B cell (primary cell): ENCODE measurements at regions not wholly inside any gene's neighbourhood (a gene's known extent, or its start where the extent isn't known, plus 50 kb on each side); places are given as distances from the start of the nearest gene placed in this dataset.

Source experiments
- ATAC-seq: fragments of 200-7000 bp; cut with Tn5 transposase; one replicate; pipeline ENCODE4 v1.10.0; 2021; ENCODE audit warnings: low read depth, mild to moderate bottlenecking, moderate number of reproducible peaks, moderate library complexity
- CTCF ChIA-PET: fragments of 350-600 bp; sonication (Branson Sonifier 250); formaldehyde crosslinking; loops from one replicate; lab custom pipeline; 2021; ENCODE audit warnings: antibody characterized with exemption, inconsistent platforms; lab: Charles Lee
- POLR2A ChIA-PET: fragments of 350-600 bp; sonication (Branson Sonifier 250); formaldehyde crosslinking; loops from one replicate; lab custom pipeline; 2021; ENCODE audit warnings: antibody characterized with exemption; lab: Charles Lee
- DNase-seq: peaks from one replicate; pipeline ENCODE4 v3.0.0; 2013
- H2AFZ ChIP-seq: 2 replicates; pipeline ENCODE4 v1.6.1; 2012; ENCODE audit warnings: mild to moderate bottlenecking, low read depth, low read length; ENCODE audit not compliant: insufficient read depth, poor library complexity, severe bottlenecking
- H3K27ac ChIP-seq, 2 donors: 1 replicate in 1 of 2; 2 replicates in 1 of 2; pipeline ENCODE4 v1.5.1; 2012 to 2013; ENCODE audit warnings: low read length in 2 of 2, mild to moderate bottlenecking in 2 of 2, moderate library complexity in 1 of 2
- H3K27me3 ChIP-seq, 4 experiments: fragments of 200-600 bp in 1 of 4; sonication (generic) in 1 of 4; replicated peaks in 1 of 4; 1 replicate in 2 of 4; 2 replicates in 2 of 4; pipeline versions ENCODE4 v1.6.1 to v1.7.0; 2013 to 2016; ENCODE audit warnings: low read length in 3 of 4, mild to moderate bottlenecking in 2 of 4, mixed read lengths in 1 of 4, moderate library complexity in 1 of 4; ENCODE audit not compliant: insufficient read depth in 4 of 4, control insufficient read depth in 3 of 4; ENCODE audit errors: control extremely low read depth in 1 of 4
- H3K36me3 ChIP-seq, 2 experiments: replicated peaks in 1 of 2; 1 replicate in 1 of 2; 2 replicates in 1 of 2; pipeline versions ENCODE4 v1.6.1 to v1.7.1; 2013; ENCODE audit warnings: low read length in 1 of 2; ENCODE audit not compliant: insufficient read depth in 2 of 2, control insufficient read depth in 1 of 2; ENCODE audit errors: control extremely low read depth in 1 of 2, extremely low read depth in 1 of 2
- H3K4me1 ChIP-seq, 2 donors: fragments of 200-600 bp in 1 of 2; sonication (generic) in 1 of 2; 1 replicate in 1 of 2; 2 replicates in 1 of 2; pipeline versions ENCODE4 v1.5.1 to v1.6.1; 2013 to 2017; ENCODE audit warnings: low read length in 2 of 2; ENCODE audit not compliant: control insufficient read depth in 2 of 2, insufficient read depth in 2 of 2
- H3K4me2 ChIP-seq: replicated peaks from 2 replicates; pipeline ENCODE3; 2012; ENCODE audit warnings: mild to moderate bottlenecking, low read depth, low read length; ENCODE audit not compliant: poor library complexity, severe bottlenecking
- H3K4me3 ChIP-seq, 5 experiments: fragments of 200-600 bp in 1 of 5; sonication (generic) in 1 of 5; 1 replicate in 3 of 5; 2 replicates in 2 of 5; pipeline versions ENCODE4 v1.5.1 to v1.7.0; 2011 to 2016; ENCODE audit warnings: low read length in 4 of 5, mild to moderate bottlenecking in 4 of 5, low read depth in 2 of 5, control low read depth in 1 of 5, moderate library complexity in 1 of 5; ENCODE audit not compliant: insufficient read depth in 1 of 5; ENCODE audit errors: control extremely low read depth in 1 of 5, extremely low read depth in 1 of 5
- H3K79me2 ChIP-seq: fragments of 200-600 bp; sonication (generic); one replicate; pipeline ENCODE4 v1.6.0; 2016; ENCODE audit warnings: low read length; ENCODE audit not compliant: control insufficient read depth, insufficient read depth
- H3K9ac ChIP-seq: fragments of 200-600 bp; sonication (generic); 2 replicates; pipeline ENCODE4 v1.6.1; 2017; ENCODE audit warnings: mild to moderate bottlenecking, low read length, moderate library complexity
- H3K9me3 ChIP-seq, 3 donors: one replicate each; pipeline versions ENCODE4 v1.6.1 to v1.7.1; 2013; ENCODE audit warnings: low read length in 2 of 3; ENCODE audit not compliant: control insufficient read depth in 2 of 3, insufficient read depth in 1 of 3; ENCODE audit errors: control extremely low read depth in 1 of 3
- H4K20me1 ChIP-seq: 2 replicates; pipeline ENCODE4 v1.6.0; 2012; ENCODE audit warnings: mild to moderate bottlenecking, low read length; ENCODE audit not compliant: insufficient read depth, control insufficient read depth, poor library complexity, severe bottlenecking
- H3K27ac Mint-ChIP-seq: one replicate; pipeline ENCODE4 v1.8.0; 2021; ENCODE audit warnings: mixed read lengths
- H3K27me3 Mint-ChIP-seq: one replicate; pipeline ENCODE4 v1.8.0; 2021; ENCODE audit warnings: mixed read lengths
- H3K4me1 Mint-ChIP-seq: one replicate; pipeline ENCODE4 v1.8.0; 2021; ENCODE audit warnings: mixed read lengths
- H3K4me3 Mint-ChIP-seq: one replicate; pipeline ENCODE4 v1.8.0; 2021; ENCODE audit warnings: mixed read lengths
- H3K9me3 Mint-ChIP-seq: one replicate; pipeline ENCODE4 v1.8.0; 2022; ENCODE audit warnings: mixed read lengths; ENCODE audit not compliant: insufficient read depth
- EZH2 ChIP-seq: IDR thresholded peaks from 2 replicates; pipeline ENCODE4 v1.6.1; 2012; ENCODE audit warnings: borderline replicate concordance, low read depth, mild to moderate bottlenecking, moderate library complexity, low read length; ENCODE audit not compliant: insufficient read depth, poor library complexity, severe bottlenecking
- WGBS: methylation state at CpG from one replicate; pipeline ENCODE4 v1.1.5; 2013; ENCODE audit warnings: missing lambda C conversion rate; ENCODE audit not compliant: insufficient coverage; 5-methylcytosine and 5-hydroxymethylcytosine counted together
- intact Hi-C: fragments of 100-400 bp; cut with micrococcal nuclease; formaldehyde crosslinking; loops from one replicate; pipeline ENCODE4 v1.10.0; 2022
- TF ChIP-seq, protein P1 (sequence below): fragments of 200-600 bp; IDR thresholded peaks from one replicate; pipeline ENCODE4 v1.8.0; 2022; ENCODE audit warnings: antibody characterized with exemption, mild to moderate bottlenecking

DNA sequence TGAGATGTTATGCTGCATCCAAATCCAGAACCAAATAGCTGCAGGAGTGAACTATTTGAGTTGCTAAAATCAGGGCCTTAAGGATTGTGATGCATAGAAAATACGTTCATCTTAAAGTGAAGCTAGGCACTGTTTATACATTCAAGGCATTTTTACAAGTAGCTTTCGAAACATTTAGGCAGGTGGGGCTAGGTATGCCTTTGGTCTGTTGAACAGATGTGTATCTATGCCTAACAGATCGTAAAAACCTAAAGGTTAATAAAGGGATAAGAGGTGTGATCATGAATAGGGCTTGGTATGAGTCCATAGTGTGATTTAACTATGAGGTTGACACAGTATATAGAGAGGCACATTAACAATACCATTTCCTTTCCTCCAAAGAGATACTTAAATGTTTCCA is 262.5 kb downstream of the SEMA3D start:
- H3K36me3 ChIP-seq = no peaks in the 10 kb centered on the region
- no peak overlapping the region for H3K27ac ChIP-seq
- 75% methylated on average over 2 of the region's 3 CpGs for WGBS
- Mint-ChIP-seq H3K9me3 (peaks cover 7% of the 10 kb centered on the region), H3K4me1 (no peaks in the 10 kb centered on the region), H3K27ac (no peak overlapping the region), H3K4me3 (no peak overlapping the region), H3K27me3 (no peaks in the 10 kb centered on the region)
- DNase-seq (no peak), ATAC-seq (no peak)
- intact Hi-C loops = no loop called here
- ChIA-PET CTCF (no interaction called here), POLR2A (no interaction called here)
- H3K9me3 ChIP-seq = peaks cover 0 to 5% (median 0%) of the 10 kb centered on the region in 3 donors
- TF ChIP-seq EZH2 = no peak
- TF ChIP-seq, protein P1, sequence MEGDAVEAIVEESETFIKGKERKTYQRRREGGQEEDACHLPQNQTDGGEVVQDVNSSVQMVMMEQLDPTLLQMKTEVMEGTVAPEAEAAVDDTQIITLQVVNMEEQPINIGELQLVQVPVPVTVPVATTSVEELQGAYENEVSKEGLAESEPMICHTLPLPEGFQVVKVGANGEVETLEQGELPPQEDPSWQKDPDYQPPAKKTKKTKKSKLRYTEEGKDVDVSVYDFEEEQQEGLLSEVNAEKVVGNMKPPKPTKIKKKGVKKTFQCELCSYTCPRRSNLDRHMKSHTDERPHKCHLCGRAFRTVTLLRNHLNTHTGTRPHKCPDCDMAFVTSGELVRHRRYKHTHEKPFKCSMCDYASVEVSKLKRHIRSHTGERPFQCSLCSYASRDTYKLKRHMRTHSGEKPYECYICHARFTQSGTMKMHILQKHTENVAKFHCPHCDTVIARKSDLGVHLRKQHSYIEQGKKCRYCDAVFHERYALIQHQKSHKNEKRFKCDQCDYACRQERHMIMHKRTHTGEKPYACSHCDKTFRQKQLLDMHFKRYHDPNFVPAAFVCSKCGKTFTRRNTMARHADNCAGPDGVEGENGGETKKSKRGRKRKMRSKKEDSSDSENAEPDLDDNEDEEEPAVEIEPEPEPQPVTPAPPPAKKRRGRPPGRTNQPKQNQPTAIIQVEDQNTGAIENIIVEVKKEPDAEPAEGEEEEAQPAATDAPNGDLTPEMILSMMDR = no peak
- no peaks in the 10 kb centered on the region for H3K27me3 ChIP-seq
- no peak overlapping the region for H3K9ac ChIP-seq
- H4K20me1 ChIP-seq = no peaks in the 10 kb centered on the region
- no peak overlapping the region for H3K4me3 ChIP-seq
- H3K4me1 ChIP-seq = no peaks in the 10 kb centered on the region
- no peak overlapping the region for H2AFZ ChIP-seq
- no peak overlapping the region for H3K4me2 ChIP-seq
- no peaks in the 10 kb centered on the region for H3K79me2 ChIP-seq

DNA sequence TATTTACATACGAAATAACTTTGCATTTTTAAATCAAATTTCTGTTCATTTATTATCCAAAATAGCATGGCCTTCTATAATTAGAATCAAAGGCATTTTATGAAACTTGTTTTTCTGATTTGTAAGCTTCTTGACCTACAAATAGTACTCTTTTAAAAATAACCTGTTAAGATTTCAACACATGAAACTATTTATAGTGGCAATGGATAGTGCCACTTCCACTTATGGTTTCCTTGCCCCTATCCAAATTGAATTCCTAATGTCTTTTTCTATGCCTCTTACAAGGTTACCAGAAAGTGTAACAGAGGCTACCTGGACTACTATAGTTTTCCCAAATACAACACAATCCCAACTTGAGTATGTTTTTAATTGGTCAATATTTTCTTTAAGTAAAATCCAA is 263.5 kb downstream of the SEMA3D start:
- Histone ChIP-seq H2AFZ (no peak overlapping the region), H3K27me3 (no peaks in the 10 kb centered on the region), H3K4me1 (no peaks in the 10 kb centered on the region), H3K27ac (no peak overlapping the region), H3K79me2 (no peaks in the 10 kb centered on the region), H3K9me3 (peaks cover 0 to 5% (median 0%) of the 10 kb centered on the region in 3 donors), H3K4me2 (no peak overlapping the region), H4K20me1 (no peaks in the 10 kb centered on the region), H3K36me3 (no peaks in the 10 kb centered on the region), H3K4me3 (no peak overlapping the region), H3K9ac (no peak overlapping the region)
- Mint-ChIP-seq H3K4me1 (no peaks in the 10 kb centered on the region), H3K27ac (no peak overlapping the region), H3K9me3 (peaks cover 7% of the 10 kb centered on the region), H3K4me3 (no peak overlapping the region), H3K27me3 (no peaks in the 10 kb centered on the region)
- TF ChIP-seq, protein P1 = no peak
- no peak for TF ChIP-seq EZH2
- CTCF ChIA-PET = no interaction called here
- intact Hi-C loops = no loop called here
- ATAC-seq (no peak), DNase-seq (no peak)
- POLR2A ChIA-PET = no interaction called here
- WGBS = no CpG with 5 or more reads among the region's 1 CpG
